Activated effector memory CD4-positive, alpha-beta T cell treated with anti-CD3 and anti-CD28 coated beads, Interleukin-2, amount 50 U/mL, for 16 hours (primary cell): ENCODE measurements at regions not wholly inside any gene's neighbourhood (a gene's known extent, or its start where the extent isn't known, plus 50 kb on each side); places are given as distances from the start of the nearest gene placed in this dataset.

Source experiments
- DNase-seq: peaks from one replicate; pipeline ENCODE4 v3.0.0-alpha.2; 2020

DNA sequence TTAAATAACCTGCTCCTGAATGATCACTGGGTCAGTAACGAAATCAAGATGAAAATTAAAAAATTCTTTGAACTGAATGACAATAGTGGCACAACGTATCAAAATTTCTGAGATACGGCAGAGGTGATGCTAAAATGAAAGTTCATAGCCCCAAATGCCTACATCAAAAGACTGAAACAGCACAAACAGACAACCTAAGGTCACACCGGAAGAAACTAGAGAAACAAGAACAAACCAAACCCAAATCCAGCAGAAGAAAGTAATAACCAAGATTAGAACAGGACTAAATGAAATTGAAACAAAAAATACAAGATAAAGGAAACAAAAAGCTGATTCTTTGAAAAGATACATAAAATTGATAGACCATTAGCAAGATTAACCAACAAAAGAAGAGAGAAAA is 324.1 kb downstream of the RBM26 start:
- DNase-seq = no peak

DNA sequence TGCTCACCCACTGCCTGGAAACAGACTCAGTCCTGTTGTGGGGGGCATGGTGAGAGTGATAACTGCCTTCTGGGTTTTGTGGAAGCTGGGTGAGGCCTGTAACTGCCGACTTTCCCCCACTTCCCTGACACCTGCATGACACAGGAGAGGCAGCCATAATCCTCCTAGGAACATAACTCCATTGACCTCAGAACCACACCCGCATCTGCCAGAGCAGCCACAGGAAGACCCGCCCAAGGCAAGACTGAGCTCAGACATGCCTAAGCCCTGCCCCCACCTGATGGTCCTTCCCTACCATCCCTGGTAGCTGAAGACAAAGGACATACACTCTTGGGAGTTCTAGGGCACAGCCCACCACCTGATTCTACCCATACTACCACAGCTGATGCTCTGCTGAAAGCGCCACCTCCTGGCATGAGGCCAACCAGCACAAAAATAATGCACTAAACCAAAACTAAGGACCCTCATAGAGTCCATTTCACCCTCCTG is 326.7 kb downstream of the RBM26 start:
- no peak for DNase-seq

DNA sequence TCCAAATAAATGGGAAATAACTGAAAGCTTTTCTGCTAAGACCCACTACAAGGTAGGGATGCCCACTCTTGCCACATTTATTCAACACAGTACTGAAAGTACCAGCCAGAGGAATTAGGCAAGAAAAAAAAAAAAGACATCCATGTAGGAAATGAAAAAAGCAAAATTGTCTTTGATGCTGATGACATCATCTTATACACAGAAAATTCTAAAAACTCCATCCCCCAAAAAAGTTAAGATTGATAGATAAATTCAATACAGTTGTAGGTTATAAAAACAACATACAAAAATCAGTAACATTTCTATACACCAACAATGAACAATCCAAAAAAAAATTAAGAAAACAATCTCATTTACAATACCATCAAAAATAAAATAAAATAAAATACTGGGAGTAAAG is 330.4 kb downstream of the RBM26 start:
- DNase-seq = no peak

DNA sequence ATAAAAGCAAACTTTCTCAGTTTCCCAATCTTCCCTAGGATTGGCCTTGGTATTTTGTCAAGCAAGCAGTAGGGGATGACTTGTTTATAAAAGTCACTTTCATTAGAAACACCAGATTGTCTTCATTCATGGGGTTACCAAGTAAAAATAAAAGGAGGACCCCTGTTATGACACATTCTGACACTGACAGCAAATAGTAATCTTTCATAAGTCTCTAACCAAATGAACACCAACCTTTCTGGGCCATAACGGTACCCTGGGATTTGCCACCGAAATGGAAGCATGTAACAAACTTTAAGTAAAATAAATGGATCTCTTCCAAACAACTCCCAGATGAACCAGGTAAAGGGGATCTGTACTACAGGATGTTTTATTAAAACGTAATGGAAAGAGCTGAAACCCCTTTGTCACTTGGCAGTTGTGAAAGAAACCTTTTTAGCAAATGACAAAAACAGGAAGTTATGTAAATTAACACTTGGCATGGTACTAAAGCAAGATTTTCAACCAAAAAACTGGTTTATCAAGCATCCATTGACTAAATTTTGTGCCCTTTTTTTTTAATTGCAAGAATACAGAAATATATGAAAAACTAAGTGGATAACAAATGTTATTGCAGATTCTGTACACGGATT is 335.6 kb downstream of the RBM26 start:
- DNase-seq = no peak

DNA sequence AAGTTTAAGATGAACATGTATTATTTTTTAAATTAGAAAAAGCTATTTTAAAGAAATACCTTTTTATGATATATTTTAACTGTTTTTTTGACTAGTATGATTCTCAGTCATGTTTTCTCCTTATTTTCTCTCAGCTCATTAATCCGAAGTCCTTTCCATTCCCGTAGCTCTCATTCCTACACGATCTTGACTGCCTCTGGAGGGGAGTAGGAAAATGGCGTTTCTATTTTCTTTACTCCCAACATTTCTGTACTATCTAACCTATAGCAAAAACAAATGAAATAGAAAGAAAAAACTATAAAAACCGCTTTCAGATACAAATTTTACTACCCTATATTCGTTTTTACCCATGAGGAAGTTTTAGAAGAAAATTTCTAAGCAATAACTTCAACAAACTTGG is 343.8 kb downstream of the RBM26 start:
- no peak for DNase-seq

DNA sequence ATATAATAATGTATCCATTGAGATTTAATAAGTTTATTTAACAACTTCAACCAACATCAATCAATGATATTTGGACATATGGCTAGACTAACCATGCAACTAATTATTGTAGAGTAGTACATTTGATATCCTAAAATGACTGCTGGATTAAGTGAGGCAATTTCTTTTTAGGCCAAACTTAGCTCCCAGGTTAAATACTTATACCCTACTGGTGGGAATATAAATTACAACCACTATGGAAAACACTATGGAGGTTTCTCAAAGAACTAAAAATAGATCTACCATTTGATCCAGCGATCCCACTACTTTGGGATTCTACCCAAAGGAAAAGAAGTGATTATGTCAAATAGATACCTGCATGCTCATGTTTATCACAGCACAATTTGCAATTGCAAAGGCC is 345.8 kb downstream of the RBM26 start:
- no peak for DNase-seq

DNA sequence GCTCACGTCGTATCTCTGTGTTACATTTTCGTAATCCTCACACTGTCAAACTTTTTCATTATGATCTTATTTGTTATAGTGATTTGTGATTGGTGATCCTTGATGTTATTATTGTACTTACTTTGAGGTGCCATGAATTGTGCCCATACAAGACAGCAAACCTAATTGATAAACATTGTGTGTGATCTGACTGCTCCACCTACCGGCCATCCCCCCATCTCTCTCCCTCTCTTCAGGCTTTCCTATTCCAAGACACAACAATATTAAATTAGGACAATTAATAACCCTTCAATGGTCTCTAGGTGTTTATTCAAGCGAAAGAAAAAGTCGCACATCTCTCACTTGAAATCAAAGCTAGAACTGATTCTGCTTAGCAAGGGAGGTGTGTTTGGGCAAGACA is 349.3 kb downstream of the RBM26 start:
- no peak for DNase-seq

DNA sequence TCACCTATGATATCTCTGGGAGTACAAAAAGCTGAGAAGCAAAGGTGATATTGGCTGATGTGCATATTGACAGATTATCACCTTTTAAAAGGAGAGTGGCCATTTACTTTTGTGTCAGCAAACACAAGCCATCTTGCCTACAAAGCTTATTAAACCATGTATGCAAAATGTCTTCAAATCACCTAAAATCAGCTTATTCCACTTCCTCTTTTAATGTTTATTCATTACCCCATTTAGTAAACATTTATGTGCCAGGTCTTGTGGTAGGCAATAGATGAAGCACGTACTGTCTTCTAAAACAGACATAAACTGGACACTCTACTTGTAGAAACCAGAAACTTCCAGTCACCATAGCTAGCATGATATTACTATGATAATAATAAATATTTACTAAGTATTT is 354.6 kb downstream of the RBM26 start:
- no peak for DNase-seq

DNA sequence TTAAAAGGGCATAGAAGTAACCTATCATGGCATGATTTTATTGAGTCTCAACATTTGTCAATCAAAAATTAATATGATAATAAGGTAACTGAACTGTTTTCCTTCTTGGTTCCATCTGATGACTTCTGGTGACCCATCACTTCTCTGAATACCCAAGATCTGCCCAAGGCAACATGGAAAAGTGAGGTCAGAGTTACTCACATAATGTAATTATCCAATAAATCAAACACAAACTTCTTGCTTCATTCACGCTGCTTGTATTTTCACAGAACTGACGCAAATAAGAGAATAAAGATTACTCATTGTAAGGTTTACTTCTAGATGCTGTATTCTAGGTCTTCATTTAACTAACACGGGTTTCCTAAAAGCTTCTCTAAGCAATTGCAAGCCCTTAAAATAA is 361.6 kb downstream of the RBM26 start:
- no peak for DNase-seq

DNA sequence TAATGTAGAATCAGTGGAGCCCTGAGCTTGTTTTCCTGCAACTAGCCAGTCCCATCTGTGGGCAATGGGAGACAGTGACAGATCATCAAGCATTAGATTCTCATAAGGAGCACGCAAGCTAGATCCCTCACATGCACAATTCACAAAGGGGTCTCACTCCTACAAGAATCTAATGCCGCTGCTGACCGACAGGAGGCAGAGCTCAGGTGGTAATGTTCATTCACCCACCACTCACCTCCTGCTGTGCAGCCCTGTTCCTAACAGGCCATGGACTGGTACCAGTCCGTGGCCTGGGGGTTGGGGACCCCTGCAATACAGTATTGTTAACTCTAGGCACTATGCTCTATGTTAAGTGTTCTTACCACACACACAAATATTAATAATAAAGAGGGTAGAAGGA is 362.8 kb downstream of the RBM26 start:
- DNase-seq = no peak

DNA sequence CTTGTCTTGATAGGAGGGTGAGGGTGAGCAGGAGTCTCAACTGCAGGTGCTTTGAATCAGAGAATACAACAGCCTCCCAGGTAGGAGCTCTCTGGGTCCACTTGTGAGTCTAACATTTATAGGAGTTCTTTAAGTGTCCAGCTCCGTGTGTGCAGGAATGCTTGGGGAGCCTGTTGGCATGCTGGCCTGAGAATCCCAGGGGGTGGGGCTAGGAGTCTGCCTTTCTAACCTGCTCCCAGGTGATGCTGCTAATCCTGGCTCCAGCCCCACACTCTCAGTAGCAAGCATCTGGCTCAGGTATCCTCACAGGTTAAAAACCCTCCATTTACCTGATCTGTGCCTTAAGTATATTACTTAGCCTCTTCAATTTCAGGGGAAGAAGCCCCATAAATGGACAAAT is 368.9 kb downstream of the RBM26 start:
- no peak for DNase-seq

DNA sequence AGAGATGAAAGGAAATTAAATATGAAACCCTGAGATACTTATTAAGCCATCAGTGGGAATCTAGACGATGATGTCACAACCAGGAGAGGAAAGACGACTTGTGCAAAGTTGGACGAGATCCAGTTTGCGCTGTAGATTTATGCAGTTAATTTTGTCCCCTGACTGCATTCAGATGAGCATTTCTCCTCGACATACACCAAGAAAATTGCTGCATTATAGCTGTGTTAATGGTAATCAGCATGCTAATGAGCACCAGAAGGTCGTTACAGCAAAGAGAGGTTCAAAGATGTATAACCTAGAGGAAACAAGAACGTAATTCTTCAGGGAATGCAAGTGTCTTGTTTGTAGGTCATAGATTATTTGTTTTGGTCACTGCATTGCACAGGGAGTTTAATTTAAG is 371.7 kb downstream of the RBM26 start:
- no peak for DNase-seq

DNA sequence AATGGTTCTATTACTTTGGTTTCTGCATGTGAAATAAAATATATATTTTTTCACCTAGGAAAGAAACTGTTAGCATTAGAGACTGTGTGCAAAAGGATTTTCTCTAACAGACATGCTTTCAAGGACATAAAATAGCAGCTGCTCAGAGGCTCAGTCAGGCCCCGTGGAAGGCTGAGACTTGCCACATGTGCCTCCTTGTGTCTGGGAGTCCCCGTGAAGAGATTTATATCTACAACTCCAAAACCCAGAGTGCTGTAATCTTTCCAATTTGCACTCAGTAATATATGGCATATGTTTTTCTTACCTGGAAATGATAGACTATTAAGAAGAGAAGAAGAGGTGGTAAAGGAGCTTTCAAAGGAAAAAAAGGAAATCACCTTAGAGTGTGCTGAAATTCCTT is 371.6 kb upstream of the OBI1 start:
- DNase-seq = no peak

DNA sequence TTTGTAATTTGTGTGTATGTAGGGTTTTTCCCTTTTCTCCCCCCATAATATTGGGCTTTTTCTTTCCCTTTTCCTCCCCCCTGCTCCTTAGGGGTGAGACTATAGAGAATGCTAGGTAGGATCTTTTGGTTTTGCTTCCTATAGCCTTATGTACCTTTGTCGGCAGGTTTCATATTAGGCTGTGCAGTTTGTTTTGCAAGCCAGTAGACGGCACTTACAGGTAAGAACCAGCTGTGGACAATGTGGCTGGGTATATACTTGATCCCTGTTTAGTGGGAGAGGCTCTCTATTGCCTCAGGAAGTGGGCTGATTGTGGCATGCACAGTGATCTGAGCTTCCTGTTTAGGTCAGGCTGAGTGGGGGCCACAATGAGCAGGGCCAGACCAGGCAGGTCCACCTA is 359.2 kb upstream of the OBI1 start:
- no peak for DNase-seq

DNA sequence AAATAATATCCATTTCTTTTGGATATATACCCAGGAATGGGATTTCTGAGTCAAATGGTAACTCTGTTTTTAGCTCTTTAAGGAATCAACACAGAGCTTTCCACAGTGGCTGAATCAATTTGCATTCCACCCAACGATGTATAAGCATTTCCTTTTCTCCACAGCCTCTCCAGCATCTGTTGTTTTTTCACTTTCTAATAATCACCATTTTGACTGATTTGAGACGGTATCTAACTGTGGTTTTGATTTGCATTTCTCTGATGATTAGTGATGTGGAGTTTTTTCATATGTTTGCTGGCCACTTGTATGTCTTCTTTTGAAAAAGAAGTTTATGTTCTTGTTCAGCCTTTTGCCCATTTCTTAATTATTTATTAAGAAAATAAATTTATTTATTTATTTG is 352.2 kb upstream of the OBI1 start:
- DNase-seq = no peak

DNA sequence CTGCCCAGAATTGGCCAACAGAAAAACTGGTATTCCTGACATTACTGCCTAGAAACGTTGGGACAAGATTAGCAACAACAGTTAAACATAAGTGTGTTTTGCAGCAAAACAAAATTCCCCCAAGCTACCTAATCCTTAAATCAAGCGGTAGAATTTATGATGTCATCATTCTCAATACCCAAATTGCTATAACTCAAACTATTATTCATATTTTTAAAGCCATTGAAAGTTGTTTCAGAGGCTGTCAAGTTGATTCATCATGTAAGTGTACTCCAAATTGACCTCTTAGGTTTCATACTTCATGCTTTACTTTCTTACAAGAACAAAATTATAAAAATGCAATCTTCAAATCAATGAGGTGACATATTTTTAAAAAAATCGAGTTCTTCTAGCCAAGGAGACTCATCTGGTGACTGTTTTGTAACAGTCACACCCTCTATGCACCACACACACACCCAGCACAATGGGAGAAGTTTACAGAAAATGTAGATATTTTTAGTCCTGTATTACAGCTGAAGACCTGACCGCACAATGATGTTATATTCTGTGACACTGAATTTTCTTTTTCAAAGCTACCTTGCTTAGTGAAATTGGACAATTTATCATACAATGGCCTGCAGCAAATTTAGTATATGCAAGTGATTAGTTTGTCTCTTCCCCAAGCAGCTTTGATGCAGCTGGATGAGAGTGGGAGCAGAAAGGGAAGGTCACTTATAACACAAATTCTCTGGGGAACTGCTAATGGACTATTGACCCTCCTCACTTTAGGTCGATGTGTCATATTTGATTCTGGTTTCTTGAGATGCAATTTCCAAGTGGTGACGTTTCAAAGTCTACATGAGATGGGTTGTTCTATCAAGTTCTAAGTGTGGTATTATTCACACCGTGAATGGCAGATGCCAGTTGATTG is 345.3 kb upstream of the OBI1 start:
- no peak for DNase-seq

DNA sequence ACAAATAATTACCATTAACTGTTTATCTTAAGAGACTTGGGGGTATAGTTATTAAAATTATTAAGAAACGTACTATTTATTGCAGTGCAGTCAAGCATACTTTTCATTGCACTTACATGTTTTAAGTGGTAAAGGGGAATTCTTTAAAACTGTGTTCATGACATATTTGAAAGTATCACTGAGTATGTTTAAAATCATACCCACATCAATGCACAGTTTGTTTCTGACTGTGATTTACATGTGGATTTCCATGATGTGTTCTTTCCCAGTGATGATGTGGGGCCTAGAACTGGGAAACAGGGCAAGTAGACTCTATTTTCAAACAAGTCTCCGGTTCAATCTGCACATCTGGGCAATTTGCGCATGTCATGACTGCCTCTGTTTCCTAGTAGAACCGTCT is 340.5 kb upstream of the OBI1 start:
- DNase-seq = no peak

DNA sequence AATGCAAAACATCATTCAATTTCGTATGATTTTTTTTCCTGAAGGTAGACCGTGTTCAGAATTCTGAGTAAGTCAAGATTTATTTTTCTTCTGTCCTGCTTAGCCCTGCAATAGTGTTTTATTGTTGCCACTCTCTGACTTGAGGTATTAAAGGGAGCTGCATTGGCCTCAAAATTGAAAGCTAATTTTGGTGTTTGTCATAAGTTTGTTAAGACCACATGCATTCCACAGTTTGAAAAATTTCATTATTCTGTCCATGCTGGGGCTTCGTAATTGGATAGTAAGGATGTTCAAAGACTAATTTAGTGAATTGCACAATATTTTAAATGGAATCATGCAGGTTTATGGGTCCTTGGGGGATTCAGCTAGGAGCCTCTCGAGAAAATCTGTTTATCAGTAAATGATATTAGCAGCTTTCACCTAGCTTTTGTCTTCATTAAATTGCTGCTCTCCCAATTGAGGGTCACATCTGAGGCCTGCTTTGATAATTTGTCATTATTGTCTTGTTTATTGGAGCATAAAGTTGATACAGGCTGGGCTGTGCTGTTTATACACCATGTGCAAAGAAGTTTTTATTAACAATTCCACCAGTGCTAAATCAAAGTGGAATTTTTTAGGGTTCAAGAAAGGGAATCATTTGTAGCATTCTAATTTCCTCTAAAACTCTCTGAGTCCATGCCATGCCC is 339.8 kb upstream of the OBI1 start:
- no peak for DNase-seq

DNA sequence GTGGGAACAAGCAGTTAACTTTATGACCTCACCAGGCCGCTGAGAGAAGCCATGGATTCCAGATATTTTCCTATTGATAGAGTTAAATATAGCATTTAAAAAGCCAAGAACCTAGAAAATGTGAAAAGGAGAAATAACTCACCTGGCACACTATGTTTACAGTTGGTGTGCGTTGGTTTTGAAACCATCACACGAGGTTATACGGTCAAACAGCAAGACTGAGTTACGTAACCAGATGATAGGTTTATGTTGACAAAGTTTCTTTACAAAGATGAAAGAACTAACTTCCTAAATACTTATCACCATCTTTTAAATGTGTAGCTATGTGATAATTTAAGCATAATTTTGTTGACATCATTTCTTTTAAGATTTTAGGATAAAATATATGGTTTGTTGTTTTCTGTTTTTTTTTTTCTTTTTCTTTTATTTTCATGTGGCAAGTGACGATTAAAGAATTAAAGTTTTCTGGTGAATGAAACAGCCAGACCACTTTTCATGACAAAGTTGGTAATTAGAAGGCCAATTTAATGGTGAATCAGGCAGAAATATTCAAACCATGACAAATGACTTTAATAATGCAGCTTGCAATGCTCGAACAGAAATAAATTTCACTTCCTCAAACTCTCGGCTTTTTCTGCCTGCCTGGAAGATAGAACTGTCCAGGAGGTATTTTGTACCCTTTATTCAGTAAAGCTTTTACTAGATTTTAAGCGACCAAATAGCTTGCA is 339.1 kb upstream of the OBI1 start:
- no peak for DNase-seq

DNA sequence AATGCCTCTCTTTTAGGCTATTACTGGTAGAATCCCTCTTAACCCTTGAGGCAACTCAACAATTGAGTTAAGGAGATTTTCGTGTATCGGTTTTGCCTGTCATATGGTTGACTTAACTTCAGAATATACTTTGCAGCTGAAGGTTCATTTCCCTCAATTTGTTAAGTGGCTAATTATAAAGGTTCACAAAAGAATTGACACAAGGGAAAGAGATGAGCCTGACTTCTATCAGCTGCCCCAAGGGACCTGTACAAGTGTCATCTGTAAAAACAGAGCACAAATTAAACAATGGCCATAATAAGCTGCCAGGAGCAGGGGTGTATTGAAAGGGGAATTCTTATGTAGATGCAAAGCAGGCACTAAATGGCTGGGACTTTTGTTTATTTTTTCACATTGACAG is 334.8 kb upstream of the OBI1 start:
- DNase-seq = no peak

DNA sequence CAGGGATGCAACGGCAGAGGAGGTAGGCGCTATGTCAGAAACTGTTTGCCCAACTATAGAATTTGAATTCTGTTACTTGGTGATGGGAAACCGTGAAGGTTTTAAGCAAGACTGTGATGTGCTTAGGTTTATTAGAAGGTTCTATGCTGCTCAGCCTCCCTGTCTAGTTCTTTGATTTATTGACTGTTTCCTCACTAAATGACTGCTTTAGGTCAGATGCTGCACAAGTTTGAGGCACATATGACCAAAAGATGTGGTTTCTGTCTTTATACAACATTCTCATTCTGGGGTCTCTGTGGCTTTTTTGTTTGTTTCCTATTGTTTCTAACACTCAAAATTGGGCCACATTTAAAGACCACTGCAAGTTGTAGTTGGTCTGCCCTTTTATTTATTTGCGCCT is 323.0 kb upstream of the OBI1 start:
- DNase-seq = no peak

DNA sequence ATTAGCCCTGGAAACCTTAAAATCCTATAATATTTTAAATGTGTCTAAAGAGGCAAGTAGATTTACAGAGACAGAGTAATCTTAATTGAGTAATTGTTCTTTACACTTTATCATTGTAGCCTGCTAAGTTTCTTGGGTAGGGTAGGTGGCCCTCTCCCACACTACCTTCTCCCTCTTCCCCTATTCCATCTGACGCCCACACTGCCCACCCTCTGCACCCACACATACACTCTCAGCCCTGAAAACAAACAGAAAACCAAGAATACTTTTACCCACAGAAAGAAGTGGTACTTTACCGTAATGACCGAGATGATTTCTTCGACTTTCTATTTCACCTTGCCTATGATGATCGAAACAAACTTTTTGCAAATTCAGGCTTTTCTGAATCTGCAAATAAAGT is 320.4 kb upstream of the OBI1 start:
- no peak for DNase-seq

DNA sequence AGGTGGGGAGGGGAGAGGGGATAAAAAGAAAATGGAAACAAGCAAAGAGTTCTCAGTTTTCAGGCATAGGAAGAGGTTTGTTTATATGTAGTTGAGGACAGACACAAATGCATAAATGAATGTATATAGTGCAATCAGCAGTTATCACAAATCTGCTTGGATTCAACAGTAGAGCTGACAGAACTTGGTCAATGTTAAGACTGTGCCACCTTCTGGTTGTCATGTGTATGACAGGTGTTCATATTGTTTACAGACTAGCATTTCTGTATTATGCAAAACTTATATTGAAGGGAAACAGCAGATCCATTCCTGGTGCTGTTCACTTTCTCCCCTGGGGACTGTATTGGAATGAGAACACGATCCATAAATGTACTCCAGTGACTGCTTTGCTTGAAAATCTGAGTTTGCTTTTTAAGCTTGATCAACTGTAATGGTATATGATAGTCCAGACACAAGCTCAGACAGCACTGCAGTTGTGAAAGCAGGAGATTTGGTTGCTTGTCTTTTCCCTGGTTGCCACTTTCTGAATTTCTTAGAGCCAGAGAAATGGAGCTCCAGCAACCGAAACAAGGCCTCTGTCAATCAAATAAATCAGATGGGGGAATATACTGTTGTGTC is 319.5 kb upstream of the OBI1 start:
- no peak for DNase-seq
